ENCODE measurements at regions not wholly inside any gene's neighbourhood (a gene's known extent, or its start where the extent isn't known, plus 50 kb on each side); places are given as distances from the start of the nearest gene placed in this dataset.

DNA sequence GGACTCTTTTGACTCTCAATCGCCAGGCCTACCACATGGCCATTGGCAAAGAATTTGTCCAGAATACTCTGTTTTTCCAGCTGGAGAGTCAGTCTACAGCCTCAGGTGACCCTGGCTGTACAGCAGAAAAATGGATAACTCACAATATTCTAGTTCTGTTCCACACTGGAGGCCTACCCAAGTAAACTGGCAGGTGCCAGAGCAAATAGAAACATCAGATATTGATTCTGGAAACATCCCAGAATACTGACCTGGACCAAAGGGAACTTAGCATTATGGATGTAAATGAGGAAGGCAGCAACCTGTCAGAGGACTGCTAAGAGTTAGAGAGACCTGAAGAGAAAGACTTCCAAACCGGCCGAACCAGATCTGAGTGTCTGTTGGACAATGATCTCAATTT, 147.9 kb upstream of the SMAD1 start:
- TF ChIP-seq SNAI2 (CRISPR knock-in tag; IDR thresholded peaks at IDR 0.05) (no peak), ARNTL (CRISPR knock-in tag; IDR thresholded peaks at IDR 0.05; ENCODE audit: borderline replicate concordance, low read depth) (no peak)
- no peak for ATAC-seq

DNA sequence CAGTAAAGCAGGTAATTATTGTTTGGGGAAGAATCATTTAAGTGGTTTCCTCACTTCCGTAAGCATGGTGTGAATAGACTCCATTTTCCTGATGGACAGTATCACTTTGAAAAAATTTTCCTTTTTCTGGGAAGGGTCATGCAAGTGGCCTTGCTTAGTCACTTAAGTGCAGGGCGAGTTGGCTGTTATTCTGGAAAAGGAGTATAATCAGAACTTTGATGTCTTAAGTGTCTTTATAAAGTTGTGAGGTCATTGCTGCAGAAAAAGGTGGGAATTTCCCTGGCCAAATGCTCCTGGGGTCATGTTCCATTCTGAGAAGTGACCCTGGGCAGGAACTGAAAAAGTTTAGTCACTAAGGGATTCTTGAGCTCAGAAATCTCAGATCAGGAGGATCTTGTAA, 146.1 kb upstream of the OTUD4 start:
- TF ChIP-seq, protein P1, sequence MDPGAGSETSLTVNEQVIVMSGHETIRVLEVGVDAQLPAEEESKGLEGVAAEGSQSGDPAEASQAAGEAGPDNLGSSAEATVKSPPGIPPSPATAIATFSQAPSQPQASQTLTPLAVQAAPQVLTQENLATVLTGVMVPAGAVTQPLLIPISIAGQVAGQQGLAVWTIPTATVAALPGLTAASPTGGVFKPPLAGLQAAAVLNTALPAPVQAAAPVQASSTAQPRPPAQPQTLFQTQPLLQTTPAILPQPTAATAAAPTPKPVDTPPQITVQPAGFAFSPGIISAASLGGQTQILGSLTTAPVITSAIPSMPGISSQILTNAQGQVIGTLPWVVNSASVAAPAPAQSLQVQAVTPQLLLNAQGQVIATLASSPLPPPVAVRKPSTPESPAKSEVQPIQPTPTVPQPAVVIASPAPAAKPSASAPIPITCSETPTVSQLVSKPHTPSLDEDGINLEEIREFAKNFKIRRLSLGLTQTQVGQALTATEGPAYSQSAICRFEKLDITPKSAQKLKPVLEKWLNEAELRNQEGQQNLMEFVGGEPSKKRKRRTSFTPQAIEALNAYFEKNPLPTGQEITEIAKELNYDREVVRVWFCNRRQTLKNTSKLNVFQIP (CRISPR knock-in tag; IDR thresholded peaks at IDR 0.05; ENCODE audit: borderline replicate concordance, low read depth) = no peak
- TF ChIP-seq, protein P2, sequence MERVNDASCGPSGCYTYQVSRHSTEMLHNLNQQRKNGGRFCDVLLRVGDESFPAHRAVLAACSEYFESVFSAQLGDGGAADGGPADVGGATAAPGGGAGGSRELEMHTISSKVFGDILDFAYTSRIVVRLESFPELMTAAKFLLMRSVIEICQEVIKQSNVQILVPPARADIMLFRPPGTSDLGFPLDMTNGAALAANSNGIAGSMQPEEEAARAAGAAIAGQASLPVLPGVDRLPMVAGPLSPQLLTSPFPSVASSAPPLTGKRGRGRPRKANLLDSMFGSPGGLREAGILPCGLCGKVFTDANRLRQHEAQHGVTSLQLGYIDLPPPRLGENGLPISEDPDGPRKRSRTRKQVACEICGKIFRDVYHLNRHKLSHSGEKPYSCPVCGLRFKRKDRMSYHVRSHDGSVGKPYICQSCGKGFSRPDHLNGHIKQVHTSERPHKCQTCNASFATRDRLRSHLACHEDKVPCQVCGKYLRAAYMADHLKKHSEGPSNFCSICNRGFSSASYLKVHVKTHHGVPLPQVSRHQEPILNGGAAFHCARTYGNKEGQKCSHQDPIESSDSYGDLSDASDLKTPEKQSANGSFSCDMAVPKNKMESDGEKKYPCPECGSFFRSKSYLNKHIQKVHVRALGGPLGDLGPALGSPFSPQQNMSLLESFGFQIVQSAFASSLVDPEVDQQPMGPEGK (CRISPR knock-in tag; IDR thresholded peaks at IDR 0.05; ENCODE audit: borderline replicate concordance) = no peak
- TF ChIP-seq OSR1 (CRISPR knock-in tag; IDR thresholded peaks at IDR 0.05) (no peak), ESRRG (CRISPR knock-in tag; IDR thresholded peaks at IDR 0.05) (no peak), CSDC2 (CRISPR knock-in tag; IDR thresholded peaks at IDR 0.05) (no peak), TCF4 (CRISPR knock-in tag; IDR thresholded peaks at IDR 0.05; ENCODE audit: borderline replicate concordance) (no peak)
- ATAC-seq = no peak

DNA sequence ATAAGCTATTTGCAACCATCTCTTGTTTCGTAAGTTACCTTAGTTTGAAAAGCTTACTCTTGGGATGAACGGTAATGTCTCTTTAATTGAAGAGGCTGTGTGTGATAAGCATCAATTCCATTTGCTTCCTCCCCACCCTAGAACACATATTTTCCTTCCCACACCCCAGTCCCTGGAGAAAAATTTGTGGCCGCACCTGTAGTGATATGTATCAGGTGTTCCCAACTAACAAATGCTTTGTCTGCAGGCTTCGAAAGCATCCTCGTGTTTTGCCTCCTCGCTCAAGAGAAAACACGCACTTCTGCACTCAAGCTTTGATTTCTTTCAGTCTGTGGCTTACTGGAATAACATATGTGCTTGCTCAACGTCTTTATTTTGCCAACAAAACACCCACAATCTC, 143.8 kb upstream of the OTUD4 start:
- no peak for ATAC-seq
- TF ChIP-seq ISL1 (CRISPR knock-in tag; IDR thresholded peaks at IDR 0.05) (no peak), BACH2 (CRISPR knock-in tag; IDR thresholded peaks at IDR 0.05; ENCODE audit: borderline replicate concordance) (no peak), TCF4 (CRISPR knock-in tag; IDR thresholded peaks at IDR 0.05; ENCODE audit: borderline replicate concordance) (no peak), ZC3H10 (CRISPR knock-in tag; IDR thresholded peaks at IDR 0.05) (no peak), GLIS3 (CRISPR knock-in tag; IDR thresholded peaks at IDR 0.05) (no peak), ARNTL (CRISPR knock-in tag; IDR thresholded peaks at IDR 0.05; ENCODE audit: borderline replicate concordance, low read depth) (no peak), OSR1 (CRISPR knock-in tag; IDR thresholded peaks at IDR 0.05) (no peak)
- TF ChIP-seq, protein P3, sequence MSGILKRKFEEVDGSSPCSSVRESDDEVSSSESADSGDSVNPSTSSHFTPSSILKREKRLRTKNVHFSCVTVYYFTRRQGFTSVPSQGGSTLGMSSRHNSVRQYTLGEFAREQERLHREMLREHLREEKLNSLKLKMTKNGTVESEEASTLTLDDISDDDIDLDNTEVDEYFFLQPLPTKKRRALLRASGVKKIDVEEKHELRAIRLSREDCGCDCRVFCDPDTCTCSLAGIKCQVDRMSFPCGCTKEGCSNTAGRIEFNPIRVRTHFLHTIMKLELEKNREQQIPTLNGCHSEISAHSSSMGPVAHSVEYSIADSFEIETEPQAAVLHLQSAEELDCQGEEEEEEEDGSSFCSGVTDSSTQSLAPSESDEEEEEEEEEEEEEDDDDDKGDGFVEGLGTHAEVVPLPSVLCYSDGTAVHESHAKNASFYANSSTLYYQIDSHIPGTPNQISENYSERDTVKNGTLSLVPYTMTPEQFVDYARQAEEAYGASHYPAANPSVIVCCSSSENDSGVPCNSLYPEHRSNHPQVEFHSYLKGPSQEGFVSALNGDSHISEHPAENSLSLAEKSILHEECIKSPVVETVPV (CRISPR knock-in tag; IDR thresholded peaks at IDR 0.05) = no peak
- TF ChIP-seq, protein P4, sequence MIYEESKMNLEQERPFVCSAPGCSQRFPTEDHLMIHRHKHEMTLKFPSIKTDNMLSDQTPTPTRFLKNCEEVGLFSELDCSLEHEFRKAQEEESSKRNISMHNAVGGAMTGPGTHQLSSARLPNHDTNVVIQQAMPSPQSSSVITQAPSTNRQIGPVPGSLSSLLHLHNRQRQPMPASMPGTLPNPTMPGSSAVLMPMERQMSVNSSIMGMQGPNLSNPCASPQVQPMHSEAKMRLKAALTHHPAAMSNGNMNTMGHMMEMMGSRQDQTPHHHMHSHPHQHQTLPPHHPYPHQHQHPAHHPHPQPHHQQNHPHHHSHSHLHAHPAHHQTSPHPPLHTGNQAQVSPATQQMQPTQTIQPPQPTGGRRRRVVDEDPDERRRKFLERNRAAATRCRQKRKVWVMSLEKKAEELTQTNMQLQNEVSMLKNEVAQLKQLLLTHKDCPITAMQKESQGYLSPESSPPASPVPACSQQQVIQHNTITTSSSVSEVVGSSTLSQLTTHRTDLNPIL (CRISPR knock-in tag; IDR thresholded peaks at IDR 0.05; ENCODE audit: low read depth) = no peak

DNA sequence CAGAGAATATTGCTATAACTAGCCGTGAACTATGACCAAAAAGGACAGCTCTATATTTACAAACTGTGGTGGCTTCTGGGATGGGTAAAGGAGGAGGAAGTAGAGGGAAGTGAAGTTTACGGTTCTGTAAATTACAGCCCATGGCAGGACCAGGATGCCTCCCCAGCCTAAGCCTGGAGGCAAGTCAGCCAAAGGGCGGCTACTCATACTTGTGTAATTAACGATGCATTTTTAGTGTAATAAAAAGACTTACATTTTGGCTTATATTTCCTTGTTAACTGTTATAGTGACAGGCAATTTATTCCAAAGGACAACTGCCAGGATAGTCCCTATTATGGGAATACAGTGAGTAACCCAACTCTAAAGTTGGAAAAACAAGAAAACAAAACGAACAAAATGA, 139.9 kb upstream of the OTUD4 start:
- no peak for TF ChIP-seq ARNTL (CRISPR knock-in tag; IDR thresholded peaks at IDR 0.05; ENCODE audit: borderline replicate concordance, low read depth)
- no peak for TF ChIP-seq ZNF70 (CRISPR knock-in tag; IDR thresholded peaks at IDR 0.05)
- no peak for TF ChIP-seq TOX (CRISPR knock-in tag; IDR thresholded peaks at IDR 0.05; ENCODE audit: borderline replicate concordance)
- no peak for TF ChIP-seq ZC3H10 (CRISPR knock-in tag; IDR thresholded peaks at IDR 0.05)
- TF ChIP-seq SNAI2 (CRISPR knock-in tag; IDR thresholded peaks at IDR 0.05) = no peak
- no peak for TF ChIP-seq RARB (CRISPR knock-in tag; IDR thresholded peaks at IDR 0.05)
- TF ChIP-seq ZFP30 (CRISPR knock-in tag; IDR thresholded peaks at IDR 0.05) = no peak
- ATAC-seq = no peak

DNA sequence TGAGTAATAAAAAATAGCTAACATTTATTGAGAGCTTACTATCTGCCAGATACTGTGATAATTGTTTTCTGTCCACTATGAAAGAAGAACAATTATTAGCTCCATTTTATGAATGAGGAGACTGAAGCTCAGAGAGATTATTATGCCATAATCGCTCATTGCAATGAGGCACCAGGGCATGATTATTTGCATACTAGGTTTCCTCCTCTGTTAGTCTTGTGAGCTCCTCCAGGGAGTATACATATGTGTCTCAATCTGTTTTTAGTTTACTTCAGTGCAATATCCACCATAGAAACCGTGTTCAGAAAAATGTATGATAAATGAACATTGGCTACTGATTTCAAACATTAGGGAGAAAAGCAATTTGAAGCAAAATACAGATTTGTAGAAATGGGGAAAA, 139.4 kb upstream of the OTUD4 start:
- TF ChIP-seq TOX (CRISPR knock-in tag; IDR thresholded peaks at IDR 0.05; ENCODE audit: borderline replicate concordance) (no peak), BACH2 (CRISPR knock-in tag; IDR thresholded peaks at IDR 0.05; ENCODE audit: borderline replicate concordance) (no peak)
- TF ChIP-seq, protein P3 (CRISPR knock-in tag; IDR thresholded peaks at IDR 0.05) = no peak
- ATAC-seq = no peak

Data from SK-N-SH treated with all-trans-retinoic acid at 6 μM for 48 hours (cell line).